H1 (cell line): ENCODE measurements at regions not wholly inside any gene's neighbourhood (a gene's known extent, or its start where the extent isn't known, plus 50 kb on each side); places are given as distances from the start of the nearest gene placed in this dataset.

ENCODE experiments used
- POU5F1 ChIP-seq: IDR thresholded peaks from 2 replicates; pipeline ENCODE4 v1.6.1; 2011; ENCODE audit warnings: low read depth, mild to moderate bottlenecking, low read length, moderate library complexity

GRCh38 chr11:33622186-33622585 is 78.4 kb downstream of the C11orf91 start (continued):
- TF ChIP-seq POU5F1: no peak
- TF ChIP-seq, all 59 proteins: peak for 0
